PC-9 (cell line): ENCODE measurements at regions not wholly inside any gene's neighbourhood (a gene's known extent, or its start where the extent isn't known, plus 50 kb on each side); places are given as distances from the start of the nearest gene placed in this dataset.

Source experiments
- CTCF ChIP-seq: fragments of 200-600 bp; sonication (generic); conservative IDR thresholded peaks from 2 replicates; pipeline ENCODE4 v1.6.1; 2017; ENCODE audit warnings: mixed run types, antibody characterized with exemption, mild to moderate bottlenecking, moderate library complexity
- EZH2 ChIP-seq: fragments of 200-600 bp; sonication (generic); IDR thresholded peaks from 2 replicates; pipeline ENCODE4 v1.8.0; 2017; ENCODE audit warnings: antibody characterized with exemption, low read depth

GRCh38 chr3:162334537-162334936 lies 837.9 kb downstream of the OTOL1 start:
- TF ChIP-seq CTCF (no peak), EZH2 (no peak)
